Trophoblast cell (in vitro differentiated cells and primary cell): ENCODE measurements at regions not wholly inside any gene's neighbourhood (a gene's known extent, or its start where the extent isn't known, plus 50 kb on each side); places are given as distances from the start of the nearest gene placed in this dataset.
A peak's percentile ranks its signal among the peaks of the same experiment; 100 is the strongest.

Source experiments
- DNase-seq, 2 donors: peaks; one replicate each; pipeline ENCODE4 v3.0.0-alpha.2; 2016
- H2AFZ ChIP-seq: 2 replicates; pipeline ENCODE4 v1.6.1; 2013; ENCODE audit warnings: low read length, moderate library complexity, mild to moderate bottlenecking; ENCODE audit not compliant: insufficient read depth, poor library complexity
- H2AK5ac ChIP-seq: 2 replicates; pipeline ENCODE4 v1.6.1; 2013; ENCODE audit warnings: mild to moderate bottlenecking, low read length
- H2BK120ac ChIP-seq: 2 replicates; pipeline ENCODE4 v1.6.1; 2013; ENCODE audit warnings: low read length, mild to moderate bottlenecking, moderate library complexity; ENCODE audit not compliant: insufficient read depth, poor library complexity
- H2BK12ac ChIP-seq: 2 replicates; pipeline ENCODE4 v1.6.1; 2013; ENCODE audit warnings: mild to moderate bottlenecking, low read length, moderate library complexity
- H2BK5ac ChIP-seq: 2 replicates; pipeline ENCODE4 v1.6.1; 2013; ENCODE audit warnings: low read length, low read depth, moderate library complexity, mild to moderate bottlenecking; ENCODE audit not compliant: poor library complexity
- H3K14ac ChIP-seq: 2 replicates; pipeline ENCODE4 v1.6.1; 2013; ENCODE audit warnings: mild to moderate bottlenecking, low read length
- H3K18ac ChIP-seq: 2 replicates; pipeline ENCODE4 v1.6.1; 2013; ENCODE audit warnings: mild to moderate bottlenecking, low read length
- H3K23ac ChIP-seq: 2 replicates; pipeline ENCODE4 v1.6.1; 2013; ENCODE audit warnings: low read length
- H3K27ac ChIP-seq: 2 replicates; pipeline ENCODE4 v1.5.1; 2013; ENCODE audit warnings: low read depth, mild to moderate bottlenecking, inconsistent platforms, low read length, moderate library complexity
- H3K27me3 ChIP-seq: 2 replicates; pipeline ENCODE4 v1.6.1; 2013; ENCODE audit warnings: inconsistent platforms, mild to moderate bottlenecking, low read length, moderate library complexity; ENCODE audit not compliant: insufficient read depth
- H3K36me3 ChIP-seq, 2 experiments: 1 replicate in 1 of 2; 2 replicates in 1 of 2; pipeline ENCODE4 v1.6.1; 2013; ENCODE audit warnings: low read length in 2 of 2, mild to moderate bottlenecking in 2 of 2, moderate library complexity in 1 of 2; ENCODE audit not compliant: insufficient read depth in 2 of 2, control insufficient read depth in 1 of 2
- H3K4ac ChIP-seq: 2 replicates; pipeline ENCODE4 v1.6.1; 2013; ENCODE audit warnings: low read depth, mild to moderate bottlenecking, low read length, moderate library complexity
- H3K4me1 ChIP-seq, 2 experiments: 1 replicate in 1 of 2; 2 replicates in 1 of 2; pipeline ENCODE4 v1.6.1; 2013; ENCODE audit warnings: low read length in 2 of 2, mild to moderate bottlenecking in 2 of 2, moderate library complexity in 1 of 2; ENCODE audit not compliant: insufficient read depth in 2 of 2, control insufficient read depth in 1 of 2
- H3K4me2 ChIP-seq: 2 replicates; pipeline ENCODE4 v1.6.1; 2013; ENCODE audit warnings: inconsistent platforms, mild to moderate bottlenecking, low read length, moderate library complexity
- H3K4me3 ChIP-seq: 2 replicates; pipeline ENCODE4 v1.5.1; 2013; ENCODE audit warnings: mild to moderate bottlenecking, low read depth, low read length, inconsistent platforms
- H3K79me1 ChIP-seq: one replicate; pipeline ENCODE4 v1.6.1; 2013; ENCODE audit warnings: low read length
- H3K79me2 ChIP-seq: 2 replicates; pipeline ENCODE4 v1.6.1; 2013; ENCODE audit warnings: low read length, mild to moderate bottlenecking; ENCODE audit not compliant: control insufficient read depth, insufficient read depth, poor library complexity
- H3K9ac ChIP-seq: 2 replicates; pipeline ENCODE4 v1.6.1; 2013; ENCODE audit warnings: mild to moderate bottlenecking, low read length
- H3K9me3 ChIP-seq: 2 replicates; pipeline ENCODE4 v1.6.1; 2013; ENCODE audit warnings: low read depth, mild to moderate bottlenecking, control low read depth, inconsistent platforms, low read length; ENCODE audit not compliant: insufficient read depth
- H4K12ac ChIP-seq: 2 replicates; pipeline ENCODE4 v1.6.1; 2013; ENCODE audit warnings: low read depth, mild to moderate bottlenecking, low read length, moderate library complexity
- H4K8ac ChIP-seq: 2 replicates; pipeline ENCODE4 v1.6.1; 2013; ENCODE audit warnings: low read depth, mild to moderate bottlenecking, low read length, moderate library complexity
- H4K91ac ChIP-seq: one replicate; pipeline ENCODE4 v1.6.1; 2013; ENCODE audit warnings: low read depth, mild to moderate bottlenecking, low read length, moderate library complexity
- WGBS: extraction: QIAGEN DNeasy Blood & Tissue Kit; methylation state at CpG from one replicate; pipeline ENCODE4 v1.1.7; 2013; ENCODE audit warnings: missing lambda C conversion rate; ENCODE audit not compliant: insufficient read length, insufficient coverage; ENCODE audit errors: extremely low coverage; 5-methylcytosine and 5-hydroxymethylcytosine counted together

GRCh38 chr4:11497972-11498371, 69.3 kb upstream of the HS3ST1 start:
- Histone ChIP-seq H4K12ac (no peak overlapping the region), H3K36me3 (no peaks in the 10 kb centered on the region), H4K8ac (no peak overlapping the region), H3K23ac (no peak overlapping the region), H3K9ac (no peak overlapping the region), H3K18ac (no peak overlapping the region), H2BK120ac (no peak overlapping the region), H3K4me2 (no peak overlapping the region), H3K14ac (no peak overlapping the region), H3K9me3 (no peaks in the 10 kb centered on the region), H2AK5ac (no peak overlapping the region), H3K79me1 (no peaks in the 10 kb centered on the region), H3K27me3 (no peaks in the 10 kb centered on the region), H3K27ac (no peak overlapping the region), H2BK12ac (no peak overlapping the region), H3K4me1 (no peaks in the 10 kb centered on the region), H2BK5ac (no peak overlapping the region), H3K4ac (no peak overlapping the region), H4K91ac (no peak overlapping the region), H3K4me3 (no peak overlapping the region), H3K79me2 (no peaks in the 10 kb centered on the region), H2AFZ (no peak overlapping the region)
- DNase-seq: peak; percentile 41 to 76
- WGBS: 100% methylated on average over 1 of the region's 3 CpGs

- Histone ChIP-seq H3K9ac (no peak overlapping the region), H3K14ac (no peak overlapping the region), H2BK5ac (no peak overlapping the region), H2AK5ac (no peak overlapping the region), H3K18ac (no peak overlapping the region), H2BK12ac (no peak overlapping the region), H3K9me3 (no peaks in the 10 kb centered on the region), H3K36me3 (no peaks in the 10 kb centered on the region), H3K79me2 (no peaks in the 10 kb centered on the region), H3K27me3 (no peaks in the 10 kb centered on the region), H3K4me1 (no peaks in the 10 kb centered on the region), H4K12ac (no peak overlapping the region), H3K4me3 (no peak overlapping the region), H4K8ac (no peak overlapping the region), H3K23ac (no peak overlapping the region), H2BK120ac (no peak overlapping the region), H3K4me2 (no peak overlapping the region), H3K27ac (no peak overlapping the region), H3K4ac (no peak overlapping the region), H2AFZ (no peak overlapping the region), H3K79me1 (no peaks in the 10 kb centered on the region), H4K91ac (no peak overlapping the region)
- WGBS: no CpG with 5 or more reads among the region's 1 CpG
- peak; percentile 35 to 61 for DNase-seq
Observed at GRCh38 chr4:11497212-11497806, 68.6 kb upstream of the HS3ST1 start.

- Histone ChIP-seq H2AK5ac (no peak overlapping the region), H3K14ac (no peak overlapping the region), H3K4me3 (no peak overlapping the region), H3K79me1 (no peaks in the 10 kb centered on the region), H2AFZ (no peak overlapping the region), H2BK5ac (no peak overlapping the region), H3K79me2 (no peaks in the 10 kb centered on the region), H4K12ac (no peak overlapping the region), H4K91ac (no peak overlapping the region), H2BK120ac (no peak overlapping the region), H3K27me3 (no peaks in the 10 kb centered on the region), H3K18ac (no peak overlapping the region), H3K36me3 (no peaks in the 10 kb centered on the region), H3K23ac (no peak overlapping the region), H3K4ac (no peak overlapping the region), H2BK12ac (no peak overlapping the region), H3K27ac (no peak overlapping the region), H3K4me1 (no peaks in the 10 kb centered on the region), H3K9me3 (no peaks in the 10 kb centered on the region), H4K8ac (no peak overlapping the region), H3K9ac (no peak overlapping the region), H3K4me2 (no peak overlapping the region)
- WGBS: no CpG with 5 or more reads among the region's 7 CpGs
- peak; percentile 66 to 88 for DNase-seq
Observed at GRCh38 chr4:11496351-11496829, 67.7 kb upstream of the HS3ST1 start.

- Histone ChIP-seq H3K36me3 (no peaks in the 10 kb centered on the region), H2AK5ac (no peak overlapping the region), H2BK120ac (no peak overlapping the region), H3K9me3 (no peaks in the 10 kb centered on the region), H3K4me3 (no peak overlapping the region), H2AFZ (no peak overlapping the region), H3K27ac (no peak overlapping the region), H3K4me1 (no peaks in the 10 kb centered on the region), H3K27me3 (no peaks in the 10 kb centered on the region), H3K4ac (no peak overlapping the region), H3K23ac (no peak overlapping the region), H4K12ac (no peak overlapping the region), H3K14ac (no peak overlapping the region), H3K79me2 (no peaks in the 10 kb centered on the region), H3K18ac (no peak overlapping the region), H3K4me2 (no peak overlapping the region), H4K8ac (no peak overlapping the region), H3K9ac (no peak overlapping the region), H3K79me1 (no peaks in the 10 kb centered on the region), H4K91ac (no peak overlapping the region), H2BK5ac (no peak overlapping the region), H2BK12ac (no peak overlapping the region)
- peak in 1 of 2 donors; percentile 54 for DNase-seq
- no CpG with 5 or more reads among the region's 2 CpGs for WGBS
Observed at GRCh38 chr4:11495818-11496217, 67.1 kb upstream of the HS3ST1 start.
